Smooth muscle cell of the brain vasculature (primary cell): ENCODE measurements at regions not wholly inside any gene's neighbourhood (a gene's known extent, or its start where the extent isn't known, plus 50 kb on each side); places are given as distances from the start of the nearest gene placed in this dataset.
"Not testable (repeated sequence)": the region's sequence is repeated elsewhere in the genome, so short reads cannot be mapped to it uniquely, and the experiment has no call there.

ENCODE experiments used
- DNase-seq: peaks from one replicate; pipeline ENCODE4 v3.0.0-alpha.2; 2012; ENCODE audit warnings: low read depth, low spot score

DNA sequence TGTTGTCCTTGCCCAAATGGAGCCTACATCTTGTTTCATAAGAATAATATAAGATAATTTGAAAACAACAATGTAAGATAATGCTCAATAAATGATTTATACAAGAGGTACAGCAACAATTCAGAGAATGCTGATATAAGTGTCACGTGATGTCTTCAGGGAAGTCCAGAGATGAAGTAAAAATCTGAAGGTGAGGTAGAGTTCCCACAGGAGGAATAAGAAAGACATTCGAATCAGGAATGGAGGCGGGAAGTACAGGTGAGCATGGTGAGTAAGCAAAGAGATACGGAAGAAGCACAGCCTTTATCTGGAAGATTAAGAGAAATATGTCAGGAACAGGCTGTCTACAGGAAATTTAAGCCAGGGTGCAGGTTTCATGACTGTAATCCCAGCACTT, 165.9 kb upstream of the MARCKS start:
- DNase-seq, result no peak

DNA sequence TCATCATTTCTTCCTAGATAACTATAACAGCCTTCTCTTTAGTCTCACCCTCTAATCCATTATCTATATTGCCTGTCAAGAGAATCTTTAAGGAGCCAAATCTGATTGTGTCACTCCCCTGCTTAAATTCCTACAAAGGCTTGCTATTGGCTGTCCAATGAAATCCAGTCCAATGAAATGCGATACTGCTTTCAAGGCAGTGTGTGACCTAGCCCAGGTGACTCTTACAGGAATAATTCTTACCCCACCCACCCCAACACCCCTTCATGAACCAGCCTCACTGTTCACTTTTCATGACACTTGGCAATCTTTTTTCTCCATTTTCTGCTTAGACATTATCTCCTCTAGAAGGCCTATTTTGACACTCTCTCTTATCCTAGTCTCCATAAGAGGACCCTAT, 163.3 kb upstream of the MARCKS start:
- DNase-seq, result no peak

DNA sequence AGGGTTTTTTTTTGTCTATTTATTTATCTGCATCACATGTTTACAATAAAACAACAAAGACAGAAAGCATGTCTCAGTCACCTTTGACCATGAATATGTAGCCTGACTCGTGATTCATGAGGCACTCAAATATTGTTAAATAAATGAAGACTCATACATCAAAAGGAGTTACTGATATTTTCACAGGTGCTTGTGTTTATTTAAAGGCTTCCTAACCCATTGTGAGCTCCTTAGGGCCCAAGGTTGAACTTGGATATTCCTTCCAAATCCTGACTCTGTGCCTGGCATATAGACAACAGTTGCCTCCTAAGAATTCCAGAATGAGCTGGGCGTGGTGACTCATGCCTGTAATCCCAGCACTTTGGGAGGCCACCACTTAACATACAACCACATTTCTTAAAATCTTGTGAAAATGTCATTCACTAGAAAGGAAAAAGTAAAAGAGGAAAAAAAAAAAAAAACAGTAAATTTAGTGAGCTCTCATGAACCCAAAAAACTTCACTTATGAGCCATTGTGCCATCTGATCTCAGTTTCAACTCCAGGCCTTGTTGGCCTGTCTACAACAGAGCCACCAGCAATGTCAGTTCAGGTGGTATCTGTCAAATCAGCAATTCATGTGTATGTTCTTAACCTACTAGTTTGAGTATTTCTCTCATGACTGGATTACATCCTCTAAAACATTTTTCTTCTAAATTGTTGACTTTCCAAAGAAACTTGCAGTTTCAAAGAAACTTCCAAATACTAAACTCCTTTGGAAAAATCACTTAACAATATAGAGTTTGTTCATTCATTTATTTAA, 162.7 kb upstream of the MARCKS start:
- DNase-seq, result no peak

DNA sequence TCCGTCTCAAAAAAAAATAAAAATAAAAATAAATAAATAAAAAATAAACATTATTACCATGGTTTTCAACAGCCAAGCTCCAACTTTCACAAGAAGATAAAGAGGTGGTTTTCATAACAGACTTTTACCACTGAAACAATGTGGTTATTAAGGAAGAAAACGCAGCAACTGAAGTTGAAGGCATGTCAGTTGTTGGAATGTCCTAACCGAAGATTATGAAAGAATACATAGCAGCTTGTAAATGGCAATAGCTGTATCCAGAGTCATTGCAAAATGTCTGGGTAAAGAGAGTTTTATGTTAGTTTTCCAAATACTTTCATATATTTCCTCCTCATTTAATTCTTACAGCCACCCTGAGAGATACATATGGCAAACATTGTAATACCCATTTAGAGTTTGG, 161.6 kb upstream of the MARCKS start:
- DNase-seq, result no peak

DNA sequence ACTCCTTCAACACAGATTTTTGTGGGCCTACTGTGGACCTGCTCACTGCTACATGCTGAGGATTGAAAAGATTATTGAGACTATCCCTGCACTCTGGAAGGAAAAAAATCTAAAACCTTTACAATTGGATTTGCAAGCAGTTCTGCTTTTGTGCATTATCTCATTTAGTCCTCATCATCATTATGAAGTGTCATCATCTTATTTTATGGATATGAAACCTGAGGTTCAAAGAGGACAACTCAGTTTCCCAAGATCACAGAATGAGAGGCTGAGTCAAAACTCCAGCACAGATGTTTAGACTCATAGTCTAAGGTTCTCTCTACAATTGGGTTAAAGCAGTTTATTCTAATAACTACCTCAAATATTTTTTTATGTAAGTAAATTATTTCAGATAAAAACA, 160.2 kb upstream of the MARCKS start:
- no peak for DNase-seq

DNA sequence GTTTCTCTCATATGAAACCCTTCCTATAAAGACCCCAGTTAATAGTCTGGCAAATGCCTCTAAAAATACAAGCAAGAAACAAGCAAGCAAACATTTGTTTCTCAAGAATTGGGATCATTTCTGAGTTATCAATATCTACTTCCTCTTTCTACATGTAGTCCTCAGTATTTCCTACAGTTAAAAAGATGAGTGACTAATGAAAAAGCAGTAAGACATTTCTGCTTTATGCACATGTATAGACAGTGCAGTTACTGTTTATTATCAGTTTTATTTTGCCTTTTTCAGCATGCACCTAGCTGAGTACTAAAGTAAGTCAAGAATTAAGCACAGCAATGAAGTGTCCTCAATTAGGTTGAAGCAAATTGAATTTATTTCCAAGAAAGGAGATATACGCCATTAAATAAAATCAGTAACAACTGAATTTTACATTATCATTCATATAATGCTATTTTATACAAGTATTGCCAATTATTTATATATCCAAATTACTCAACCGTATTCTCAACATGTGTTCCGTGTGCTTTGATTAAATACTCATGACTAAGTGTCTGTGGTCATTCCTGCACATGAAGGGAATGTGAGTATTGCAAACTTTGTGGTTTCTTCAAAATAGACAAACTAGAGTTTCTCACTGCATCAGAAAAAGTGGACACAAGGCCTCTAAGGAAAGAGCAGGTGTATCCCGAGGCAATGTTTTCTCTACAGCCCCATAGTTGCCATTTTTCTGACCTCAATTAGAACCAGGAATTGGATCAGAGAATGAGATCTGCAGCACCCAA, 159.3 kb upstream of the MARCKS start:
- DNase-seq, result peak; percentile 32

DNA sequence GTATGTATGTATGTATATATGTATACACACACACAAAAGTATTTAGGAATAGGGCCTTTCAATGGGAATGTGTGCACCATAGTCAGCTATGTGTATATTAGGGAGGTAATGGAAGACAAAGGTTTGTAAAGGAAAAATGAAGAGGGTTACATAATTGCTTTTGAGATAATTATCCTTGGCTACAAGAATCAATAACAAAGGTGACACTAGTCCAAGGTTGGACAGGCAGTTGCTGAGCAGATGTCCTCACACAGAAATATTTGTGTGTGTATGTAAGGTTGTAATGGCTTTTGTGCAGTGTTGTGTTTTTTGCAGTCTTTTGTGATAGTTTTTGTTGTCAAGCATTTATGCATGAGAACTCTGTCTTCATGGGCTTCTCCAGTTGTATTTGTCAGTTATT, 157.9 kb upstream of the MARCKS start:
- no peak for DNase-seq

DNA sequence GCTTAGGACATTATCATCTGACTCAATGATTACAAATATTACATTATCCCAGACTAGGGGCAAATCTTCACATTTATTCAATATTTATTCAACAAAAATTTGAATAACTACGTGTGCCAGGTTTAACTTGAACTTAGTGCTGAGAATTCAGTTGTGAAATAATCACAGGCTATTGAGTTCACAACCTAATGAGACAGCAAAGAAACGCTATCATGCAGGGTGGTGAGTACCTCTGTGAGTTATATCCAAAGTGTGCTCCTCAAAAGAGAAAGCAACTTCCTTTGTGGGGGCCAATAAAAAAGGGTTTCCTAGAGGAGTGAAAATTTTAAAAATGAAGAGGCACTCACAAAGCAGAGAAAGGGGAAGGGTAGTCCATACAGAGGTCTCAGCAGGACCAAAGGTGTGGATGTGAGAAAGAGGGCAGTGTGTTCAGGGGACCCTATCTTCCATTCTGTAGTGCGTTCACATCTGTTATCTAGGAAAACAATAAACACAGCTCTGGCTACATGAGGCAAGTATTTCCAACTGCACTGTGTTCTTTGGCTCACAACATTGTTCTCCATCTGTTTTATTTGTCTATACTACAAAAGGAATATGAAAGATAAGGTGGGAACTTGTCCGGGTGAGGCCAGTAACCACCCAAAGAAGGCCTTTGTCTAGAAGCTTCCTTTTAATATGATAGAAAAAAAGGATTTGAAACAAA, 155.4 kb upstream of the MARCKS start:
- DNase-seq, result no peak

DNA sequence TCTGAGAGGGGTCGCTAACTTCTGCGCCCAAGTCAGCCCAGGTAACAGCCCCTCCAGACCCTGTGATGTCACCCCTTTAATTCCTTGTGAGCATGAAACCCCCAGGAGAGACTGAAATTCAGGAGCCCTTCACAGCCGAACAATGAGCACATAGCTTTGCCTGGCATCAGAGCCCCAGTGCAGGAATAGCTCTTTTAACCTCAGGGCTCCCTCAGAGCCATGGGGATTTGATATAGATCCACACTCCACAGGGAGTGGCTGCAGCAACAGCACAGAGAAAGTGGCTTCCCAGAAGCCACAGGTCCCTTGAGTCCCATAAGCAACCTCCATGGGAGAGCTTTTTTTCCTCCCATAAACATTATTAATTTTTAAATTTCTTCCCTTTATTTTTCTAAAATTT, 150.0 kb upstream of the MARCKS start:
- DNase-seq, result no peak

DNA sequence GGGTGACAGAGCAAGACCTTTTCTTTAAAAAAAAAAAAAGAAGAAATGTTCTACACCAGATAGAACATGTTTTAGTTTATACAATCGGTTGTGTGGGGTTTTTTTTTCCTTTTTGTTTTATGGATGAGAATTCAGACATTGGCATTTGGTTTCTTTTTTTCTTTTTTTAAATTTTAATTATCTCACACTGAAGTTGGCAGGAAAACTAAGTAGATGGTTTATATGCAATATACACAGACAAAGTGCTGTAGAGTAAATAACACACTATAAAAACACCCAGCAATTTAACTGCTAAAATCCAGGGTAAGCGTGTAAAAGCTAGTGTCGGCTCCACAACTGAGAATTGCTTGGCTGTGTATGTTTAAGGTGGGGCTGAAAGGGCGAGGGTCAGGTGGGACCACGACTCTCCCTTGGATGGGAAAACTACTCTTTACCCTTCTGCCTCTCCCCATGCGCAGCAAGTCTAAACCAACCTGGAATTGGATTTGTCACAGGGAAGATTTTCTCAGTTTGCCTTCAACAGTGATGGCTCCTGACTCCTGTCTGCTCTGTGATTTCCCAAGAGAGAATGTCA, 147.1 kb upstream of the MARCKS start:
- DNase-seq, result no peak

DNA sequence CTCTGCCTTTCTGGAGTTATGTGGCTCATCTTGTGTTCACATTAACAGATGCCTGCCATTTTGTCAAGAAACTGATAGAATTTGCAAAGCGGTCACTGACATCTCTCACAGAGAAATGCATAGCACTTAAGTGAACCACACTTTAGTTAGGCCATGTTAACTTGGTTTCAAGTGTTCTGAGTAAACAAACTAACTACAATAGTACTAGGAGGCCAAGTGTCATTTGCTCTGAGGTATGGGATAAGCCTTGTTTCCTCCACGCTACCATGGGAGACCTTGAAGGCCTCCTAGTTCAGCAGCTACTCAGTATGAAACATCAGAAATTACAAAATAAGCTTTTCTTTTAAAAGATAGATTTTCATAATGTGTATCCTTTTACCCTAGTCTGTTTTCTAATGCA, 143.5 kb upstream of the MARCKS start:
- no peak for DNase-seq

DNA sequence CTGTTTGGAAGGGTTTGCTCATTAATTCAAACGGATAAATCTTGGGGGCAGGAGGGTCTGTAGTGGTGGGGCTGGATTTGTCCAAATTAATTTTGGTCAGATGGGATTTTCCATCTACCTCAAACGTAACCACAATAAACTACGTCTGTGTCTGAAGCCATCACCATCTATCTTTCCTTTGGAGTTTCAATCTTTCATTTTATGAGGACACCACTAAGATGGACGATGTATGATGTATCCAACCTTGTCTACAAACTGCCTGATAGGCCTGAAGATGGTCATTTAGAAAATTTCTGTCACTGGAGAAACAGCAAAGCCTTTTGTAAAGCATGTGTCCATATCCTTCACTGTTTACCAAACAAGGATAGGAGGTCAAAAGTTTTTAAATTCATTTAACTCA, 138.6 kb upstream of the MARCKS start:
- no peak for DNase-seq

DNA sequence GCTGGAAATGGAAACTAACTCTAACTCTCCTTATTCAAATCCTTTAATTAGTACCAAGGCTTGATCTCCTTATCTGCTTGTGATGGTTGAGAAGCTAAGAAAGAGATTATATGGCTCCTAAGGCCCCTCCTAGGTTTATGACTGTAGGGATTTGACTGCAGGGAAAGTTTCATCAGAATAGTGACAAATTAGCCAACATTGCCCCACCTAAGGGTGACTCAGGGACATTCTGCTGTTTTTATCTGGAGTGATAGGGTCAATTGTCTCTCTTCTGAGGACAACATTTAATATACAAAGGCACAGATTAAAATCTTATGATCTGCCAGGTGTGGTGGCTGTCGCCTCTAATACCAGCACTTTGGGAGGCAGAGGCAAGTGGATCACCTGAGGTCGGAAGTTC, 138.1 kb upstream of the MARCKS start:
- DNase-seq, result no peak

DNA sequence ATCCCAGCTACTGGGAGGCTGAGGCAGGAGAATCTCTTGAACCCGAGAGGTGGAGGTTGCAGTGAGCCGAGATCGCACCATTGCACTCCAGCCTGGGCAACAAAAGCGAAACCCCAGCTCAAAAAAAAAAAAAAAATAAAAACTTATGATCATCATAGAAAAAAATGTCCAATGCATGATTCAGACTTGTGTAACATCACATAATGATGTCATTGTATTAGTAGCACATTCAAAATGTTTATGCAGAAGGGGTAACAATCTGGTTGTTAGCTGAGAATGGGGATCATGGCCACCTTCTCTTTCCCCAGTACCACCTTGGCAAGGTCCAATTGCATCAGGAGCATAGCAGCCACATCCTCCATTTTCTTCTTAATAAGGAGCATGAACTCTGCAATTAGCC, 137.6 kb upstream of the MARCKS start:
- DNase-seq, result no peak

DNA sequence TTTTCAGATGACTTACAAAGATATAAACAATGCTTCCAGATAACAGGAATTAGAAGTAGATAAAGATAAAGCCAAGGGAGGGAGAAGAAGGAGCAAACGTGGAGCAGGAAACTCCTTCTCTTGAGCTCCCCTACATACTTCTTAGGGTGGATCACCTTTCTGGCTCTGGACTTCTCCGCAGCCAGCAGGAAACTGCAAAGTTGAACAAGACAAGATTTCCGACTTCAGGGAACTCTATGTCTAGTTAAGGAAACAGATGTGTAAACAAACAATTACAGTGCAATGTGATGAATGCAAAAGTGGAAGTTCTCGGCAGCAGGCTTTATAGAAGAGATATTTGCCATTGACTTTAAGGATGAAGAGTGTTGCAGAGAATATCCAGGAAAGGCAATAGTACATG, 134.0 kb upstream of the MARCKS start:
- no peak for DNase-seq

DNA sequence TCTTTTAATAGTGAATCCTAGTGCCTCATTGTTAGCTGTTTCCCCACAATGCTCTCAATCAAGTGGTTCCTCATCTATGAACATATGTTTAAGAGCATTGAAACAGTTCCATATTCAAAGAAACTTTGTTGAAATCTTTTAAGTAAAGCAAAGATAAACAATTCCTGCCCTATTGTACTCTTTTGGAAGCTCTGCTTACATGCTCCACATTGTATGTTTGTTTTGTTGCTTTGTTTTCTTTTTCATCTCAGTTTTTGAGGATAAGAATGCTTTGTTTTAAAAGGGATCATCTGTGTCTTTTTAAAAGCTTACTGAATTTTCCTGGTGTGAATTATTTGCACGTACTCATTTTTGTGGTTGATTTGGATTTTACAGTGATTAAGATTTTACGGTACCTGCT, 132.2 kb upstream of the MARCKS start:
- DNase-seq, result not testable (repeated sequence)

DNA sequence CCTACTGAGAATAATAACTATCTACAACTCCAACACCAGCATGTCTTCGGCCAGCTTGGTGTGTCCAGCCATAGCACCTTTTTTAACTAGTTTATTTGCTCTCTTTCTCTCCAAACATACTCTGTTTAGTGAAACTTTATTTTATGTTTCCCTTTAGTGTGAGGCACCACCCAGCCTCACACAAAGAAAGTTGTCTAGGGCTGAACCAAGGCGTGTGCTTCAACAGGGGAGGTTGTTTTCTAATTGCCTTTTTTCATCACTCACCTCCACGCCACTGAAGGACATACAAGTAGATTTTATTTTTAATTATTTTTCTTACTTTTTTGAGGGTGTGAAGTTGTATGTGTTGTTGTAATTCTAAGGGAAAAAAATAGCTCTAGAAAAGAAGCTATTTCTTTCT, 125.6 kb upstream of the MARCKS start:
- no peak for DNase-seq

DNA sequence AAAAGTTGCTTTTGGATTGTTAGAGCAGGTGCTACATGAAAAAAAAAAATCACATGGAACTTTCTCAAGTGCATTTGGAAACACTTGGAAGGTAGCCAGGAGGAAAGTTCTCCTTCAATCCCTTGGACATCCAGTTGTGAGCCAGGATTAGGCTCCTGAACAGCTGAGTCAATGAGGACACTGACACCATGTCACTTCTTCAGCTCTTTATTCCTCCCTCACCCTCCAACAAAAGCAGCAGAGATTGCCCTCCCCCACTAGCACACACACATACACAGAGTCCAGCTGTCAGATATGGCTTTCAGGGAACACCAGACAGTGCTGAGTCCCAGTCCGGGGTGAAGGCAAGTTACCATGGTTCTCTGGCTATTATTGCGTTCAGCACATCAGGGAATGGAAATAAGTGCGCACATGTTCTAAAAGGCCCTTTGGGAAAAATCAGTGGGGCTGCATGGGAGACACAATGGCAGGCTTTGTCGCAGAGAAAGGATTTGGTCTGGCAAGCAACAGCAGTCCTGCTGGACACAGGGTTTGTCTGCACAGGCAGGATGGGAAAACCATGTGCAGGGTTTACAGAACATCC, 124.7 kb upstream of the MARCKS start:
- DNase-seq, result no peak

DNA sequence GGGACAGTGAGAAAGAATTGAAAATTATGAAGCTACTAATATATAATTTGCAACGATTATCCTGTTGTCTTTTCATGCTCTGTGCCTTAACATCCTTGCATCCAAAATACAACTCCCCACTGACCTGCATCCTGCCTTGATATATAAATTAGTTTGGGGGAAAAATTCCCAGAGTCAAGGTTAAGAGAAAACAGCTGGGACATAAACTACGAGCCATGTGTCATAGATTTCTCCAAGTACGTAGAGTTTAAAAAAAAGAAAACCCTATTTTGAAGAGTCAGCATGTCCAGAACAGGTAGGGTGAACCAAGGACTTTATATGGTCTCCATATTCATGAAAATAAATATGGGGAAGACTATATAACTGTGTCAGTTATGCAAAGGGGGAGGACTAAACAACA, 123.8 kb upstream of the MARCKS start:
- DNase-seq, result no peak

DNA sequence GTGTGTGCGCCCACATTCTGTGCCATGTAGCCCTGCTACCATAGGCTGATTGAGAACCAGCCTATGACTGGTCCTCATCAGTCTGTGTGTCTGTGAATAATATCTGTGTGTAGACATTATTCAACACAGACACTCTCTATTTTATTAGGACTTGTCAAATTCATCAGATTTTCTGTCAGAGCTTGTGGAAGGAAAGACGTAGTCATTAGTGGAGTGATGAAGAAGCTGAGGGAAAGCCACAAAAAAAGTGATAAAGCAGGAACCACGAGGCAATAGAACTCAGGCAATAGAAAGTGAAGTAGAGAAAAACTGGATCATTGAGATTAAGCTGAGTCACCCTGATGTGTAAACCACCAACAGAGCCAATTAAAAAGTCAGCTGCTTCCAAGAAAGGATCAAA, 122.2 kb upstream of the MARCKS start:
- no peak for DNase-seq

DNA sequence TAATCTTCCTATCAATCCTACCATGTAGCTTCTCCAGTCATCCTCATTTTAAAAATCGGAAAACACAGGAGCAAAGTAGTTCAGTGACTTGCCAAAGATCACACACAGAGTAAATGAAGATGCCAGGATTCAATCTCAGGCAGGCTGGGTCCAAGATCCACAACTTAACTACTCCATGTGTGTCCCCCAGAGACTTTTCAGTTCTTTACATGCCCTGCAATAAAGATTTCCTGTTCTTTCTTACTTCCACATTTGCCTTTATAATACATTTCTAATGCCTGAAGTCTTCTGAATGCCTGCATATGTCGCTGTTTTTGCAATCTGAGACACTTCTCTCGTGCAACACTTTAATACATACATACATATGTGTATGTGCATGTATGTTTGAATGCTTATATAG, 121.7 kb upstream of the MARCKS start:
- no peak for DNase-seq

DNA sequence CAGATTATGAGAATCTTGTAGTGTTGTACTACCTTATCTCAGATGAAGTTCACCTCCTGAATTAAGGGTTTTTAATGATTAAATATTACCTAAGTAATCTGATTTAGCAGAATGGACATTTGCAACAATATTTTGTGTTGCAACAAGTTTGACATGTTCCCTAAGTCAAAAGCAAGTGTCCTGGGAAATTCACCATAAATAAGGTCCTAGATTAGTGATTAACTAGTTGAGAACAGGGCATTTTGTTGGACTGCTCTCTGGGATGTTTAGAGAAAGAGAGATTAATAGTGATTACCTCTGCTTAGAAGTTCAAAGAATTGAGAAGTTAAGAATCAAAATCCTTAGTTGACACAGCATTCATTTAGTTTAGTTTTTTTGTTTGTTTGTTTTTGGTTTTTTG, 120.2 kb upstream of the MARCKS start:
- no peak for DNase-seq
